Activated CD4-positive, alpha-beta memory T cell treated with anti-CD3 and anti-CD28 coated beads for 36 hours (primary cell): ENCODE measurements at regions not wholly inside any gene's neighbourhood (a gene's known extent, or its start where the extent isn't known, plus 50 kb on each side); places are given as distances from the start of the nearest gene placed in this dataset.

Experiments
- CTCF ChIA-PET: fragments of 350-600 bp; sonication (Branson Sonifier 250); formaldehyde crosslinking; loops from one replicate; lab custom pipeline; 2021; ENCODE audit warnings: antibody characterized with exemption, inconsistent platforms; lab: Charles Lee
- POLR2A ChIA-PET: fragments of 350-600 bp; sonication (Branson Sonifier 250); formaldehyde crosslinking; loops from one replicate; lab custom pipeline; 2021; ENCODE audit warnings: antibody characterized with exemption; lab: Charles Lee
- DNase-seq: peaks from one replicate; pipeline ENCODE4 v3.0.0-alpha.2; 2020
- H3K27ac Mint-ChIP-seq: one replicate; pipeline ENCODE4 v1.8.0; 2021; ENCODE audit warnings: mixed read lengths
- H3K27me3 Mint-ChIP-seq: one replicate; pipeline ENCODE4 v1.8.0; 2021; ENCODE audit warnings: mixed read lengths
- H3K36me3 Mint-ChIP-seq: one replicate; pipeline ENCODE4 v1.8.0; 2021; ENCODE audit warnings: mixed read lengths
- H3K4me1 Mint-ChIP-seq: one replicate; pipeline ENCODE4 v1.8.0; 2021; ENCODE audit warnings: low read depth, mixed read lengths
- H3K4me3 Mint-ChIP-seq: one replicate; pipeline ENCODE4 v1.8.0; 2021; ENCODE audit warnings: mild to moderate bottlenecking, mixed read lengths
- H3K9me3 Mint-ChIP-seq: one replicate; pipeline ENCODE4 v1.8.0; 2021; ENCODE audit warnings: mixed read lengths
- intact Hi-C: fragments of 100-400 bp; cut with micrococcal nuclease; formaldehyde crosslinking; loops from one replicate; pipeline ENCODE4 v1.15.1; 2023

DNA sequence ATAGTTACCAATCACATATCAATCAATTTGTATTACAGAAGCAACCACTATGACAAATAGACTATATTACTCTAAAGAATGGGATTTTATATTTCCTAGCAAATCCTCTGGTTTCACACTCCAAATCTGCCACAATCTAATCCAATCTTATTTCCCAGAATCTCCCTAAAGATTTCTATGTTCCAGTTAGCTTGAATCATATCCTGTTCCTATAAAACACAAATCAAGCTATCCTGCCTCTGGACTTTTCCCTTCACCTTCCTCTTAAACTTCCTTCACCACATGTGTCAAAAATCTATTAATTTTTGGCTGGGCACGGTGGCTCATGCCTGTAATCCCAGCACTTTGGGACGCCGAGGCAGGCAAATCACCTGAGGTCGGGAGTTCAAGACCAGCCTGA is 50.0 kb downstream of the PIK3C2A start:
- DNase-seq: no peak
- H3K27ac Mint-ChIP-seq: no peak overlapping the region
- no peak overlapping the region for H3K4me3 Mint-ChIP-seq
- no peaks in the 10 kb centered on the region for H3K27me3 Mint-ChIP-seq
- POLR2A ChIA-PET: no interaction called here
- intact Hi-C loops: no loop called here
- no peaks in the 10 kb centered on the region for H3K9me3 Mint-ChIP-seq
- H3K4me1 Mint-ChIP-seq: peaks cover 33% of the 10 kb centered on the region
- H3K36me3 Mint-ChIP-seq: peaks cover 8% of the 10 kb centered on the region
- CTCF ChIA-PET: no interaction called here

DNA sequence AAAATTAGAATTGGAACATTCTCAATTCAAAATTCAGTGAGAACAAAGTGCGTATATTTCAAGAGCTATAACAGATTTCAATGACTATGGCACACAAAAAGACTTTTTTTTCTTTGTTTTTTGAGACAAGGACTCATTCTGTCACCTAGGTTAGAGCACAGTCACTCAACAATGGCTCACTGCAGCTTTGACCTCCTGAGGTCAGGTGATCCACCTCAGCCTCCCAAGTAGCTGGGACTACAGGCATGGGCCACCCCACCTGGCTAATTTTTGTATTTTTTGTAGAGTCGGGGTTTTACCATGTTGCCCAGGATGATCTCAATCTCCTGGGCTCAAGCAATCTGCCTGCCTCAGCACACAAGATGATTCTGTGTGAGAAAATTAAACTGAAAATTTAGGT is 51.5 kb downstream of the PIK3C2A start:
- Mint-ChIP-seq H3K4me1 (peaks cover 19% of the 10 kb centered on the region), H3K27ac (no peak overlapping the region), H3K9me3 (no peaks in the 10 kb centered on the region), H3K36me3 (peaks cover 8% of the 10 kb centered on the region), H3K27me3 (no peaks in the 10 kb centered on the region), H3K4me3 (no peak overlapping the region)
- POLR2A ChIA-PET: no interaction called here
- intact Hi-C loops: no loop called here
- peak; percentile 10 for DNase-seq
- CTCF ChIA-PET: no interaction called here

DNA sequence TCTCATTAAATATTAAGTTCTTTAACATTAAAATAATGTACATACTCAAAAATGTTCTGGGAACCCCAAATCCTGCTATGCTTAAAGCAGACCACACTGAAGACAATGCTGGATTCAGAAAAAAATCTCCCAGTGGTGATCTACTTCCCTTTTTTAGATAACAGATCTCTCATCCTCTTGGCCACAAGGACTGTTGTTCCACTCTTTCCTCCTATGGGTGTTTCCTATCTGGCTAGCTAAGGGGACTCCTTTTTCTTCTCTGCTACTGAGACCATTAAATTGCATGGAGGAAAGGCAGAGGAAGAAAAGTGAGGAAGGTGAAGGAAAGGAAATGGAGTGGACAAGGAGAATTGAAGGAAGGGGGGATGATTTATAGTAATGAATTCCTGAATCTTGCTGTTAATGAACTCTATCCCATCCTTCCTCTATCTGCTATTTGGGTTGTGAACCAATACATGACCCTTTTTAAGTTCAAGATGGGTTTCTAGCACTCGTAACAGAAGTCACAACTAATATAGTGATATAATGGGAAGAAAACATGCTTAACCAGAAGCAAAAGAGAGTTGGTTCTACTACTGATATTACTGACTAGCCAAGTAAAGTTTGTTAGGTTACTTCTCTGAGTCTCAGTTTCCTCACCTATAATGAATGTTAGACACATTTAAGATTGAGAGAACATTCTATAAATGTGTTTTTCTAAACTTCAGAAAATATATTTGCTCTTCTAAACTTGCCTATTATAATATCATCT is 53.2 kb downstream of the PIK3C2A start:
- intact Hi-C loops: no loop called here
- CTCF ChIA-PET: no interaction called here
- DNase-seq: no peak
- no peak overlapping the region for H3K4me3 Mint-ChIP-seq
- no peaks in the 10 kb centered on the region for H3K27me3 Mint-ChIP-seq
- H3K4me1 Mint-ChIP-seq: peaks cover 11% of the 10 kb centered on the region
- POLR2A ChIA-PET: no interaction called here
- H3K36me3 Mint-ChIP-seq: peaks cover 8% of the 10 kb centered on the region
- H3K9me3 Mint-ChIP-seq: no peaks in the 10 kb centered on the region
- no peak overlapping the region for H3K27ac Mint-ChIP-seq

DNA sequence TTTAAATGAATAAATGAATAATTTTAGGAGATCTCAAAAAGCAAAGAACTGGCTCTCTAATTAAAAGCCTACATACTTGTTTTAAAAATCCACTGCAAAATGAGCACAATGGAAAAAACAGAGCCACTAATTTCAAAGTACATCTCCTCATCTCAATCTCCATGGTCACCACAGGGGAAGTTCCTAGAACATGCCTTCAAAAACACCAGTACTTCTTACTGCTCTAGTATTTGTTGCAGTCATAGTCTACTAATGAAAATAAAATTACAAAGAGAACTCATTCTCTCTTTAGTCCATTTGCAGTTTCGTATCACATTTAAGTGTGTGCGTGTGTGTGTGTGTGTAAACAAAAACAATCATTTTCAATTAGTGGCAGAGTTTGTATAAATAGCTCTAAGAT is 54.0 kb downstream of the PIK3C2A start:
- no peak for DNase-seq
- intact Hi-C loops: no loop called here
- ChIA-PET POLR2A (interaction anchor here (0.6 kb wide), 1 partner anchor 540 kb away, joined by 4 read pairs; no protein-coding TSS in a partner anchor), CTCF (no interaction called here)
- H3K36me3 Mint-ChIP-seq: peaks cover 8% of the 10 kb centered on the region
- H3K4me1 Mint-ChIP-seq: peaks cover 11% of the 10 kb centered on the region
- H3K9me3 Mint-ChIP-seq: no peaks in the 10 kb centered on the region
- H3K27ac Mint-ChIP-seq: no peak overlapping the region
- no peaks in the 10 kb centered on the region for H3K27me3 Mint-ChIP-seq
- no peak overlapping the region for H3K4me3 Mint-ChIP-seq

DNA sequence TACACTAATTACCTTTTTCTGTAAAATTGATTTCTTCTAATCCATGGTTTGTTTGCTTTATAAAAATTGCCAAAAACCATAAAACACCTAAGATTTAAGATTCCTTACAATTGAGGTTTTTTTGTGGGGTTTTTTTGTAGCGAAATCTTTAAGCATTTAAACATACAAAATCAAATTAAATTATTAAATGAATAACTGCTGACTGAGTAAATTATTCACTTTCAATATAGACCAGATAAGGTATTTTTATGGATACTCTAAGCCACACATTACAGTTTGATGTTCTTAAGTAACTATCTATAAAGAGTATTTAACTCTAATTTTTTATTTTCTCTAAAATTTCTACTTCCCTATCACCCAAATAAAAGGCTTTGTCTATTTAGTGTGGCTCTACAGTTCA is 55.5 kb downstream of the PIK3C2A start:
- ChIA-PET CTCF (no interaction called here), POLR2A (no interaction called here)
- intact Hi-C loops: no loop called here
- no peak overlapping the region for H3K27ac Mint-ChIP-seq
- no peaks in the 10 kb centered on the region for H3K9me3 Mint-ChIP-seq
- no peak for DNase-seq
- H3K36me3 Mint-ChIP-seq: peaks cover 12% of the 10 kb centered on the region
- peaks cover 11% of the 10 kb centered on the region for H3K4me1 Mint-ChIP-seq
- H3K4me3 Mint-ChIP-seq: no peak overlapping the region
- no peaks in the 10 kb centered on the region for H3K27me3 Mint-ChIP-seq

DNA sequence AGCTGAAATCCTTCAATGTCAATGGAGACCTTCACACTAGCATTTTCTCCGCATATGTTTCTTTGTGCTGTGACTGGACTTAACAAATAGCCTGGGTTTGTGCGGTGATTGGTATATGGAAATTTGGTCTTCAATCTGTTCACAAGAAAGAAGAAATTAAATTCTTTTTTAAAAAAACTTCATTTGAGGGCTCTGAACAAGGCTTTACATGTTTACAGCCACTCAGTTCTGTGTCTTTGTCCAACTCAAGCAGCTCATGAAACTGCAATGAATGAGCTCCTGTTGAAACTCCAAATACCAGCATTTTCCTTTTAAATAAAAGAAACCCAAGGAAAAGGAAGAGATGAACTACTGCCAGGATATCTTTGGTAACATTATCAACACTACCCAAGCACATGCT is 57.3 kb downstream of the PIK3C2A start:
- Mint-ChIP-seq H3K27me3 (no peaks in the 10 kb centered on the region), H3K4me3 (no peak overlapping the region), H3K4me1 (peaks cover 13% of the 10 kb centered on the region), H3K9me3 (no peaks in the 10 kb centered on the region), H3K27ac (no peak overlapping the region), H3K36me3 (peaks cover 18% of the 10 kb centered on the region)
- DNase-seq: no peak
- ChIA-PET POLR2A (no interaction called here), CTCF (no interaction called here)
- intact Hi-C loops: no loop called here

DNA sequence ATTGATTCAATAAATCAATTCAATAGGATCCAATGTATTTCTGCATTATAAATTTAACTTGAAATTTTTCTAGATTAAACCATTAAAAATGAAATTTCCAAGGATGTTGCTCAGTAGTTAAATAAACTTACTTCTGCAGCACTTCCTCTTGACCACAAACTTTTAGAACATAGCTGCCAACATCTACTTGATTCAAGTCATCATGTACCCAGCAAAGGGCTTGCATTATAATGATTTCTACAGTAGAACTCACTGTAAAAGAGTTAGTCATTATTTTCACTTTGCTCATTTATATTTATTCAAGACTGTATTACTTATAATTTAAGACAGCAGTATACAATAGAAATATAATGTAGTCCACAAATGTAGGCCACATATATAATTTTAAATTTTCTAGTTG is 59.2 kb downstream of the PIK3C2A start:
- no peak overlapping the region for H3K4me3 Mint-ChIP-seq
- peaks cover 17% of the 10 kb centered on the region for H3K36me3 Mint-ChIP-seq
- H3K9me3 Mint-ChIP-seq: no peaks in the 10 kb centered on the region
- POLR2A ChIA-PET: no interaction called here
- no peak for DNase-seq
- intact Hi-C loops: no loop called here
- H3K27me3 Mint-ChIP-seq: no peaks in the 10 kb centered on the region
- peaks cover 4% of the 10 kb centered on the region for H3K4me1 Mint-ChIP-seq
- CTCF ChIA-PET: interaction anchor here (0.5 kb wide), 1 partner anchor 10 kb away, joined by 3 read pairs; no protein-coding TSS in a partner anchor
- no peak overlapping the region for H3K27ac Mint-ChIP-seq

DNA sequence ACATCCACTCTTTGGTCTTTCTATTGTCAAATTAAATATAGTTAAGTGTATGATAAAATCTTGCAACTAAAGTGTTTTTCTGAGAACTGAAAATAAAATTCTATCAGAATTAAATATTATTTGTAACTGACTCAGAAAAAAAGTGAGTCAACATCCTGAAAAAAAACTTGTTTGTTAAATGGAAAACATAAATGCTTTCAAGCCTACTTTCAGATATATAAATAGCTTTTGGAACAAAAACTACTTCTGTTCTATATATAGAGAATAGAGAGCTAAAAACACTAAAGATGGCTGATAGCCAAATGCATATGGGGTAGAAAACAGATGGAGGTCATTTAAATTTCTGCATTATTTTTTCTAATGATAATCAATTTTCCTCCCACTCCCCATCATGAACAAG is 61.8 kb downstream of the PIK3C2A start:
- H3K4me3 Mint-ChIP-seq: no peak overlapping the region
- CTCF ChIA-PET: no interaction called here
- H3K36me3 Mint-ChIP-seq: peaks cover 28% of the 10 kb centered on the region
- H3K27me3 Mint-ChIP-seq: no peaks in the 10 kb centered on the region
- no peak for DNase-seq
- intact Hi-C loops: no loop called here
- POLR2A ChIA-PET: no interaction called here
- peaks cover 4% of the 10 kb centered on the region for H3K4me1 Mint-ChIP-seq
- H3K27ac Mint-ChIP-seq: no peak overlapping the region
- H3K9me3 Mint-ChIP-seq: no peaks in the 10 kb centered on the region

DNA sequence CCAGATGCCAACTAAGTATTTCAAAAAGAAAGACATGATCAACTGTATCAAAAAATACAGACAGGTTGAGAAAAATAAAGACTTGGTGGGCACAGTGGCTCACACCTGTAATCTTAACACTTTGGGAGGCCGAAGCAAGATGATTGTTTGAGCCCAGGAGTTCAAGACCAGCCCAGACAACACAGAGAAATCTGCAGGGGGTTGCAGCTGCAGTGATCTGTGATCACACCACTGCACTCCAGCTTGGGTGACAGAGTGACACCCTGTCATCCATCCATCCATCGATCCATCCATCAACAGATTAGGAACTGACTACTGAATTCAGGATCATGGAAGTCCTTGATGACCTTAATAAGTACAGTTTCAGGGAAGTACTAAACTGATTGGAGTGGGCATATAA is 65.0 kb upstream of the RPS13 start:
- peaks cover 4% of the 10 kb centered on the region for H3K4me1 Mint-ChIP-seq
- ChIA-PET POLR2A (no interaction called here), CTCF (no interaction called here)
- H3K4me3 Mint-ChIP-seq: no peak overlapping the region
- no peaks in the 10 kb centered on the region for H3K27me3 Mint-ChIP-seq
- H3K27ac Mint-ChIP-seq: no peak overlapping the region
- DNase-seq: no peak
- no peaks in the 10 kb centered on the region for H3K9me3 Mint-ChIP-seq
- H3K36me3 Mint-ChIP-seq: peaks cover 25% of the 10 kb centered on the region
- intact Hi-C loops: no loop called here

DNA sequence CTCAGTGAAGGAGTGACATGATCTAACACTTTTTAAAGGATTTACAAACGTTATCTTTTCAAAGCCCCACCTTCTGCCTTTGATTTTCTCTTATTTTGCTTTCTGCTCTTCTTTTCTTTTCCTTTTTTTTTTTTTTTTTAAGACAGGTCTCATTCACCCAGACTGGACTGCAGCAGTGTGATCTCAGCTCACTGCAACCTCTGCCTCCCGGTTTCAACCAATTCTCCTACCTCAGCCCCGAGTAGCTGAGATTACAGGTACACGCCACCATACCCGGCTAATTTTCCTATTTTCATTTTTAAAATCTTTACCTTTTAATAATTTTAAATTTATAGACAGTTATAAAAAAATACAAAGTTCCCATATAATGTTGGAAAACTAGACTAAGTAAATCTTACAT is 63.7 kb upstream of the RPS13 start:
- peaks cover 18% of the 10 kb centered on the region for H3K36me3 Mint-ChIP-seq

DNA sequence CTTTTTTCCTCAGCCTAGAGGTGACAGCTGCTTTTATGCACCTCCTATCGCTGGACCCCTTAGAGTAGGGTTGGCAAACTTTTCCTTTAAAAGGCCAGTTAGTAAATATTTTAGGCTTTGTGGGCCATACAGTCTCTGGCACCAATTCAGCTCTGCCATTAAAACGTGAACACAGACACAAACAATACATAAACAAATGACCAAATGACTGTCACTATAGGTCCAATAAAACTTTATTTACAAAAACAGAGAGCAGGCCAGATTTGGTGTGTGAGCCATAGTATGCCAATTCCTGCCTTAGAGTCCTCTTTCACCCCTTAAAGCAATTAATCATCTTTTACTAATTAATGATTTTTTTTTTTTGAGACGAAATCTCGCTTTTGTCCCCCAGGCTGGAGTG is 61.1 kb upstream of the RPS13 start:
- no peak overlapping the region for H3K4me3 Mint-ChIP-seq
- H3K27me3 Mint-ChIP-seq: no peaks in the 10 kb centered on the region
- H3K36me3 Mint-ChIP-seq: peaks cover 18% of the 10 kb centered on the region
- no peaks in the 10 kb centered on the region for H3K9me3 Mint-ChIP-seq
- no peak for DNase-seq
- intact Hi-C loops: no loop called here
- H3K27ac Mint-ChIP-seq: no peak overlapping the region
- CTCF ChIA-PET: interaction anchor here (0.6 to 0.7 kb wide), 2 partner anchors 10 to 84 kb away, joined by 3 read pairs; no protein-coding TSS in a partner anchor
- POLR2A ChIA-PET: no interaction called here
- H3K4me1 Mint-ChIP-seq: no peaks in the 10 kb centered on the region

More for the DNA sequence above, 63.7 kb upstream of the RPS13 start:
- CTCF ChIA-PET: no interaction called here
- intact Hi-C loops: no loop called here
- Mint-ChIP-seq H3K27me3 (no peaks in the 10 kb centered on the region), H3K4me1 (no peaks in the 10 kb centered on the region), H3K27ac (no peak overlapping the region), H3K9me3 (no peaks in the 10 kb centered on the region), H3K4me3 (no peak overlapping the region)
- POLR2A ChIA-PET: no interaction called here
- no peak for DNase-seq

DNA sequence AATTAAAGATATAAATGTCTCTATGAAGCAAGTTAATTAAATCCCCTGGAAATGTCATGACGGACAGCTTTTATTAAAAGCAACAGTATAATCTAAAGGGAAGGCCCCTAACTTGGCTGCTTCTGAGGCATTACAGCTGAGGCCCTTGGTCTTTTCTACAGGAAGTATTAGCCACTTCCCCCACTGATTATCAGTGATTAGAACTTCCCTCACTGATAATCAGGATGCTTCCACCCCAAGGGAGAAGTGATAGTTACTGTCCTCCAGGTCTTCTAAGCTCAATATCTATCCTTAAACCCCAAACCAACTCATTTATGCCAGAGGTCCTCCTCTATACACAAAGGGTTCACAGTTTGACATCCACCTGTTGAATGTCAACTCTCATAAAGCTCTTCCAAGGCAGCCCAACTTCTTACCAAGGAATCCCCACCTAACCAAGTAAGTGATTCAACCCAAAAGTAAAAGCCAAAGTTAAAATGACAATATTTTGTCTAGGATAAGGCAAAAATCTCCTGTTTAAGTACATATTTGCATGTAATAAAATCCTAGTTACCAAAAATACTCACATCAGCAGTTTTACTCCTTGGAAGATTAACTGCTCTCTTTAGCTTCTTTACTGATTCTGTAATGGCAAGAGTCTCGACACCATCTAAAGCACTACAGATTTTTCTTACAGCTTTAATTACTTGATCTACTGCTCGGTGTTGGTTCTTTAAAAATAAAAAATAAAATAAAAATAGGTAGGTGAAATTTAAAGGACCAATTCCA is 58.6 kb upstream of the RPS13 start:
- no peak overlapping the region for H3K4me3 Mint-ChIP-seq
- no peaks in the 10 kb centered on the region for H3K9me3 Mint-ChIP-seq
- no peak for DNase-seq
- H3K27me3 Mint-ChIP-seq: no peaks in the 10 kb centered on the region
- POLR2A ChIA-PET: no interaction called here
- no peak overlapping the region for H3K27ac Mint-ChIP-seq
- intact Hi-C loops: no loop called here
- H3K36me3 Mint-ChIP-seq: peaks cover 10% of the 10 kb centered on the region
- no peaks in the 10 kb centered on the region for H3K4me1 Mint-ChIP-seq
- CTCF ChIA-PET: interaction anchor here (1.1 kb wide), 1 partner anchor 18 kb away, joined by 3 read pairs; no protein-coding TSS in a partner anchor
